ENCODE measurements at regions not wholly inside any gene's neighbourhood (a gene's known extent, or its start where the extent isn't known, plus 50 kb on each side); places are given as distances from the start of the nearest gene placed in this dataset.

DNA sequence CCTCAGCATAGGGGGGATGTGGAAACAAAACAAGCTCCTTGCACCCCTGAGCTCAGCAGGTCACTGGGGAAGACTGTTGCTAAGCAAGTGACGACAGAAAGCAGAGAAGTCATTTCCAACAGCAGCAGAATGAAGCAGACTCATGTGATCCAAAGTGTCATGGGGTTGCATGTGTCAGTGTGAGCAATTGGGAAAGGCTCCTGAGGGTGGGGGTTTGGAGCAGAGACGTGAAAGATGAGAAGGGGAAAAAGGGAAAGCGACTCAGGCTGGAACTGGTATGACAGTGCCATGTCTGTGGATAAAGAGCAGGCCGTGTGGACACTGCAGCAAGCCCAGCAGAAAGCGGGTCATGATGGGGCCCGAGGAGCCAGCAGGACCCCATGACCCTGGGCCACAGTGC lies 363.9 kb downstream of the PREX1 start:
- Histone ChIP-seq H3K9me3 (no peaks in the 10 kb centered on the region), H3K4me3 (no peak overlapping the region), H3K27me3 (no peaks in the 10 kb centered on the region), H3K27ac (no peak overlapping the region), H3K4me1 (no peaks in the 10 kb centered on the region), H3K36me3 (no peaks in the 10 kb centered on the region)
- TF ChIP-seq, protein P1, sequence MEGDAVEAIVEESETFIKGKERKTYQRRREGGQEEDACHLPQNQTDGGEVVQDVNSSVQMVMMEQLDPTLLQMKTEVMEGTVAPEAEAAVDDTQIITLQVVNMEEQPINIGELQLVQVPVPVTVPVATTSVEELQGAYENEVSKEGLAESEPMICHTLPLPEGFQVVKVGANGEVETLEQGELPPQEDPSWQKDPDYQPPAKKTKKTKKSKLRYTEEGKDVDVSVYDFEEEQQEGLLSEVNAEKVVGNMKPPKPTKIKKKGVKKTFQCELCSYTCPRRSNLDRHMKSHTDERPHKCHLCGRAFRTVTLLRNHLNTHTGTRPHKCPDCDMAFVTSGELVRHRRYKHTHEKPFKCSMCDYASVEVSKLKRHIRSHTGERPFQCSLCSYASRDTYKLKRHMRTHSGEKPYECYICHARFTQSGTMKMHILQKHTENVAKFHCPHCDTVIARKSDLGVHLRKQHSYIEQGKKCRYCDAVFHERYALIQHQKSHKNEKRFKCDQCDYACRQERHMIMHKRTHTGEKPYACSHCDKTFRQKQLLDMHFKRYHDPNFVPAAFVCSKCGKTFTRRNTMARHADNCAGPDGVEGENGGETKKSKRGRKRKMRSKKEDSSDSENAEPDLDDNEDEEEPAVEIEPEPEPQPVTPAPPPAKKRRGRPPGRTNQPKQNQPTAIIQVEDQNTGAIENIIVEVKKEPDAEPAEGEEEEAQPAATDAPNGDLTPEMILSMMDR (IDR thresholded peaks at IDR 0.05): no peak
- intact Hi-C loops (cut with DNase I): no loop called here
- DNase-seq (ENCODE audit: low spot score in 2 of 2): no peak

DNA sequence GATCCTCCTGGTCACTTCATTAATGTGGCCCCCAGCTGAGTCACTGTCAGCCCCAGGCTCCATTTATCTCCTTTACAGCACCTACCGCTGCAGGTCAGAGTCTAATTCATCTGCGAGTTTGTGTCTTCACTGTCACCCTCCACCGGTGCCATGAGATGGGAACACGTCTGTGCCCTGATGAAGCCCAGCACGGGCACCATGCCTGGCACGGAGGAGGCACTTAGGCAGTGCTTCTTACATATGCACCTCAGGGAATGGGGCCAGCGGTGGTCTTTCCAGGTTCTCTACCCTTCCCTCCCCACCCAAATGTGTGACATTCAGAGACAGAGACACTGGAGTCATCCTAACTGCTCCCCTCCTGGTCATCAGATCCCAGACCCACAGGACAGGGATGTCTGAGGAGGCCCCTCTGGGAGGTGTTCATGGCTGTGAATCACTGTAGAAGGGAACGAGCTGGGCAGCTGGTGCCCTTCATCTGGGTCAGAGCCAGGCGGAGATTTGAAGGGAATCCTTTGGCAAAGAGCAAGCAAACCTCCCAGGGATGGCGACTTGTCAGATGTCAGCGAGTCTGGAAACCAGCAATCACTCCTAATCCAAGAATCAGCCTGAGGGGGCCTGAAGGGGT lies 364.6 kb downstream of the PREX1 start:
- Histone ChIP-seq H3K4me3 (no peak overlapping the region), H3K27me3 (no peaks in the 10 kb centered on the region), H3K4me1 (no peaks in the 10 kb centered on the region), H3K36me3 (no peaks in the 10 kb centered on the region), H3K9me3 (no peaks in the 10 kb centered on the region), H3K27ac (no peak overlapping the region)
- no peak for DNase-seq (ENCODE audit: low spot score in 2 of 2)
- intact Hi-C loops (cut with DNase I): no loop called here
- TF ChIP-seq, protein P1 (IDR thresholded peaks at IDR 0.05): no peak

DNA sequence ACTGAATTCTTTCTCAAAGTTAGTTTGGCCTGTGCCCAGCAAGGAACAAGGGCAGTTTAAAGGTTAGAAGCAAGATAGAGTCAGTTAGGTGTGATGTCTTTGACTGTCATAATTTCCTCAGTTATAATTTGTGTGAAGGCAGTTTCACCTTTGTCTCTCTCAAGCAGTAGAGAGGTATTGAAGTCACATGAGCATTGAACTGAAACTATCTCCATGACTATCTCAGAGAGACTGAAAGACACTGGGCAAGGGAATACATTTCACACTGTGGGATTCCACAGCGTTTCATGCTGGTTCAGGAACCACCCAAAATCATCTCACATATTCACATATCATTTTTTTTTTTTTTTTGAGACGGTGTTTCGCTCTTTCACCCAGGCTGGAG lies 366.1 kb downstream of the PREX1 start:
- Histone ChIP-seq H3K36me3 (no peaks in the 10 kb centered on the region), H3K9me3 (no peaks in the 10 kb centered on the region), H3K4me1 (no peaks in the 10 kb centered on the region), H3K27me3 (no peaks in the 10 kb centered on the region), H3K4me3 (no peak overlapping the region), H3K27ac (no peak overlapping the region)
- no peak for DNase-seq (ENCODE audit: low spot score in 2 of 2)
- intact Hi-C loops (cut with DNase I): no loop called here
- TF ChIP-seq, protein P1 (IDR thresholded peaks at IDR 0.05): no peak

DNA sequence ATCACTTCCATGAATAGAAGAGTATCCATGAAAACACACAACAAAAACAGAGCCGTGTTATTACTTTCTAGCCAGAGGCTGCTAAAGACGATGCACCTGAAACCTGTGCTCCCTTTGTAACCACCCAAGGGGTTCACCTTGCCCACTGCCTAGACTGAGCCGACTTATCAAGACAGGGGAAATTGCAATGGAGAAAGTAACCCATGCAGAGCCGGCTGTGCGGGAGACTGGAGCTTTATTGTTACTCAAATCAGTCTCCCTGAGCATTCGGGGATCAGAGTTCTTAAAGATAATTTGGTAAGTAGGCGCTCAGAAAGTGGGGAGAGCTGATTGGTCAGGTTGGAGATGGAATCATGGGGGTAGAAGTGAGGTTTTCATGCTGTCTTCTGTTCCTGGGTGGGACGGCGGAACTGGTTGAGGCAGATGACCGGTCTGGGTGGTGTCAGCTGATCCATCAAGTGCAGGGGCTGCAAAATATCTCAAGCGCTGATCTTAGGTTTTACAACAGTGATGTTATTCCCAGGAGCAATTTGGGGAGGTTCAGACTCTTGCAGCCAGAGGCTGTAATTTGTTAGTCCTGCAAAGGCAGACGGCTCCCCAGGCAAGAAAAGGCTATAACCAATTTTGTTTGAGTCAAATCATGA lies 366.6 kb downstream of the PREX1 start:
- H3K27me3 ChIP-seq: no peaks in the 10 kb centered on the region
- no peaks in the 10 kb centered on the region for H3K4me1 ChIP-seq
- DNase-seq (ENCODE audit: low spot score in 2 of 2): no peak
- TF ChIP-seq, protein P1 (IDR thresholded peaks at IDR 0.05): no peak
- H3K9me3 ChIP-seq: no peaks in the 10 kb centered on the region
- H3K27ac ChIP-seq: no peak overlapping the region
- intact Hi-C loops (cut with DNase I): no loop called here
- H3K4me3 ChIP-seq: no peak overlapping the region
- H3K36me3 ChIP-seq: no peaks in the 10 kb centered on the region

DNA sequence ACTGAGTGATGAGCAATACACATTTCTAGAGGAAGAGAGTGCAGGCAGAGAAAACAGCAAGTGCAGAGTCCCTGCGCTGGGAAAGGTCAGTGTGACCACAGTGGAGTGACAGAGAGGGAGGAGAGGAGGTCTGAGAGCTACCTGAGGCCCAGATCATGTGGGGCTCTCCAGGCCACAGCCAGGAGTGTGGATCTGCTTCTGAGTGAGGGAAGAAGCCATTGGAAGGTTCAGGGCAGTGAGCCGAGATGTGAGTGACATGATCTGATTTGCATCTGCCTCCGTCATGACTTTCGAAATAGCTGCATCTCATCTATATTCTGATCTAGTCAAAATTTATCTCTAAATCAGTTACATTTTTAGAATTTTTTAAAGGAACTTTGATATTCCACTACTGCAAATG lies 367.1 kb downstream of the PREX1 start:
- intact Hi-C loops (cut with DNase I): no loop called here
- Histone ChIP-seq H3K27me3 (no peaks in the 10 kb centered on the region), H3K36me3 (no peaks in the 10 kb centered on the region), H3K4me3 (no peak overlapping the region), H3K27ac (no peak overlapping the region), H3K4me1 (no peaks in the 10 kb centered on the region), H3K9me3 (no peaks in the 10 kb centered on the region)
- DNase-seq (ENCODE audit: low spot score in 2 of 2): no peak
- TF ChIP-seq, protein P1 (IDR thresholded peaks at IDR 0.05): no peak

Measured in ascending aorta (tissue), 2 donors.